ENCODE measurements at regions not wholly inside any gene's neighbourhood (a gene's known extent, or its start where the extent isn't known, plus 50 kb on each side); places are given as distances from the start of the nearest gene placed in this dataset.
"Not testable (repeated sequence)": the region's sequence is repeated elsewhere in the genome, so short reads cannot be mapped to it uniquely, and the experiment has no call there.

- H3K9me3 ChIP-seq (replicated peaks; ENCODE audit: insufficient read depth, low read length) = no peaks in the 10 kb centered on the region
- H3F3A ChIP-seq (ENCODE audit: insufficient read depth, low read length) = no peaks in the 10 kb centered on the region
- H4K20me1 ChIP-seq (ENCODE audit: insufficient read depth, low read length) = no peaks in the 10 kb centered on the region
- H3K36me3 ChIP-seq (replicated peaks; ENCODE audit: insufficient read depth, low read length) = no peaks in the 10 kb centered on the region
- no peak for TF ChIP-seq CTCF (IDR thresholded peaks at IDR 0.05; ENCODE audit: low read length)
- no peak for TF ChIP-seq EZH2 (optimal IDR thresholded peaks at IDR 0.05; ENCODE audit: low read depth, low read length)
- TF ChIP-seq EZH2phosphoT487 (IDR thresholded peaks at IDR 0.05; ENCODE audit: low read length) = no peak
- H3K27ac ChIP-seq (ENCODE audit: low read length) = no peak overlapping the region
- no peaks in the 10 kb centered on the region for H3K4me1 ChIP-seq (ENCODE audit: low read length)
- H3K79me2 ChIP-seq (ENCODE audit: low read length) = no peaks in the 10 kb centered on the region
- DNase-seq = no peak
- H3K4me3 ChIP-seq (ENCODE audit: low read length) = no peak overlapping the region
- H3K27me3 ChIP-seq (replicated peaks; ENCODE audit: insufficient read depth, low read length) = no peaks in the 10 kb centered on the region
- H3K9ac ChIP-seq (ENCODE audit: low read length) = no peak overlapping the region
- H2AFZ ChIP-seq (ENCODE audit: low read length) = no peak overlapping the region
- H3K9me2 ChIP-seq (replicated peaks; ENCODE audit: insufficient read depth, low read length) = no peaks in the 10 kb centered on the region
- H3K4me2 ChIP-seq (ENCODE audit: low read depth, low read length) = no peak overlapping the region
These were observed 411.3 kb downstream of the KIF20B start for GRCh38 chr10:90112681-90113080.

- not testable (repeated sequence) for H3K27ac ChIP-seq (ENCODE audit: low read length); H3F3A ChIP-seq (ENCODE audit: insufficient read depth, low read length); H3K79me2 ChIP-seq (ENCODE audit: low read length); H2AFZ ChIP-seq (ENCODE audit: low read length); H3K9me3 ChIP-seq (replicated peaks; ENCODE audit: insufficient read depth, low read length); H3K36me3 ChIP-seq (replicated peaks; ENCODE audit: insufficient read depth, low read length); H3K4me3 ChIP-seq (ENCODE audit: low read length); H3K4me2 ChIP-seq (ENCODE audit: low read depth, low read length); H3K9me2 ChIP-seq (replicated peaks; ENCODE audit: insufficient read depth, low read length); H3K9ac ChIP-seq (ENCODE audit: low read length); H4K20me1 ChIP-seq (ENCODE audit: insufficient read depth, low read length); H3K27me3 ChIP-seq (replicated peaks; ENCODE audit: insufficient read depth, low read length); H3K4me1 ChIP-seq (ENCODE audit: low read length); DNase-seq
These were observed 417.2 kb downstream of the KIF20B start for GRCh38 chr10:90118567-90118966.

GRCh38 chr10:90119631-90120280, 418.4 kb downstream of the KIF20B start:
- not testable (repeated sequence) for H3K9me2 ChIP-seq (replicated peaks; ENCODE audit: insufficient read depth, low read length); H3K36me3 ChIP-seq (replicated peaks; ENCODE audit: insufficient read depth, low read length); H4K20me1 ChIP-seq (ENCODE audit: insufficient read depth, low read length); H3K4me2 ChIP-seq (ENCODE audit: low read depth, low read length); H3F3A ChIP-seq (ENCODE audit: insufficient read depth, low read length); H3K4me3 ChIP-seq (ENCODE audit: low read length); H3K9me3 ChIP-seq (replicated peaks; ENCODE audit: insufficient read depth, low read length); H3K9ac ChIP-seq (ENCODE audit: low read length); H3K79me2 ChIP-seq (ENCODE audit: low read length); H3K27me3 ChIP-seq (replicated peaks; ENCODE audit: insufficient read depth, low read length); H2AFZ ChIP-seq (ENCODE audit: low read length); H3K4me1 ChIP-seq (ENCODE audit: low read length); DNase-seq; H3K27ac ChIP-seq (ENCODE audit: low read length)

- H3K27me3 ChIP-seq (replicated peaks; ENCODE audit: insufficient read depth, low read length) = no peaks in the 10 kb centered on the region
- H2AFZ ChIP-seq (ENCODE audit: low read length) = no peak overlapping the region
- H4K20me1 ChIP-seq (ENCODE audit: insufficient read depth, low read length) = no peaks in the 10 kb centered on the region
- no peaks in the 10 kb centered on the region for H3F3A ChIP-seq (ENCODE audit: insufficient read depth, low read length)
- H3K79me2 ChIP-seq (ENCODE audit: low read length) = no peaks in the 10 kb centered on the region
- no peak overlapping the region for H3K27ac ChIP-seq (ENCODE audit: low read length)
- DNase-seq = no peak
- H3K36me3 ChIP-seq (replicated peaks; ENCODE audit: insufficient read depth, low read length) = no peaks in the 10 kb centered on the region
- no peak overlapping the region for H3K9ac ChIP-seq (ENCODE audit: low read length)
- TF ChIP-seq EZH2phosphoT487 (IDR thresholded peaks at IDR 0.05; ENCODE audit: low read length) = no peak
- TF ChIP-seq EZH2 (optimal IDR thresholded peaks at IDR 0.05; ENCODE audit: low read depth, low read length) = no peak
- TF ChIP-seq CTCF (IDR thresholded peaks at IDR 0.05; ENCODE audit: low read length) = no peak
- H3K9me3 ChIP-seq (replicated peaks; ENCODE audit: insufficient read depth, low read length) = no peaks in the 10 kb centered on the region
- H3K4me3 ChIP-seq (ENCODE audit: low read length) = no peak overlapping the region
- no peaks in the 10 kb centered on the region for H3K4me1 ChIP-seq (ENCODE audit: low read length)
- no peak overlapping the region for H3K4me2 ChIP-seq (ENCODE audit: low read depth, low read length)
- H3K9me2 ChIP-seq (replicated peaks; ENCODE audit: insufficient read depth, low read length) = no peaks in the 10 kb centered on the region
These were observed 424.3 kb downstream of the KIF20B start for GRCh38 chr10:90125456-90126255.

All from MM.1S (cell line).